Fibroblast of mammary gland (primary cell): ENCODE measurements at regions not wholly inside any gene's neighbourhood (a gene's known extent, or its start where the extent isn't known, plus 50 kb on each side); places are given as distances from the start of the nearest gene placed in this dataset.
"Not testable (repeated sequence)": the region's sequence is repeated elsewhere in the genome, so short reads cannot be mapped to it uniquely, and the experiment has no call there.

ENCODE experiments used
- DNase-seq: peaks from one replicate; pipeline ENCODE4 v3.0.0-alpha.2; 2010; ENCODE audit warnings: low read depth
- H3K4me3 ChIP-seq: 2 replicates; pipeline ENCODE4 v1.5.1; 2011; ENCODE audit warnings: low read depth, mild to moderate bottlenecking, low read length, moderate library complexity; ENCODE audit not compliant: control insufficient read depth
- TF ChIP-seq, protein P1 (sequence below): conservative IDR thresholded peaks from 2 replicates; pipeline ENCODE4 v1.5.1; 2011; ENCODE audit warnings: low read depth, low read length, inconsistent platforms; ENCODE audit not compliant: control insufficient read depth, insufficient read depth

DNA sequence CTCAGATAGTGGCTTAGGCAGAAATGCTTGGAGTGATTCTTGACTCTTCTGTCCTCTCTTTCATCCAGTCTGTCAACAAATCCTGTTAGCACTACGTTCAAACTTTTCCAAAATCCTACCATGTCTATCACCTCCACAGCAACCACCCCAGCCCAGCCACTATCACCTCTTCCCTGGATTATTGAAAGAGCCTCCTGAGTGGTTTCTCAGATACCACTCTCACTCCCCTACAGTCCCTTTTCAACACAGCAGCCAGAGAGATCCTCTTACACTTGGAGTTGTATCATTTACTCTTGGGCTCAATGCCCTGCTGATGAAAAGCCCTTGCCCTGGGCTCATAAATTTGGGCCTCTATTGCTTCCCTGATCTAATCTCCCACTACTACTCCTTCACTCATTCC, 218.9 kb downstream of the EXOC5 start:
- no peak for DNase-seq
- H3K4me3 ChIP-seq, result no peak overlapping the region
- TF ChIP-seq, protein P1, sequence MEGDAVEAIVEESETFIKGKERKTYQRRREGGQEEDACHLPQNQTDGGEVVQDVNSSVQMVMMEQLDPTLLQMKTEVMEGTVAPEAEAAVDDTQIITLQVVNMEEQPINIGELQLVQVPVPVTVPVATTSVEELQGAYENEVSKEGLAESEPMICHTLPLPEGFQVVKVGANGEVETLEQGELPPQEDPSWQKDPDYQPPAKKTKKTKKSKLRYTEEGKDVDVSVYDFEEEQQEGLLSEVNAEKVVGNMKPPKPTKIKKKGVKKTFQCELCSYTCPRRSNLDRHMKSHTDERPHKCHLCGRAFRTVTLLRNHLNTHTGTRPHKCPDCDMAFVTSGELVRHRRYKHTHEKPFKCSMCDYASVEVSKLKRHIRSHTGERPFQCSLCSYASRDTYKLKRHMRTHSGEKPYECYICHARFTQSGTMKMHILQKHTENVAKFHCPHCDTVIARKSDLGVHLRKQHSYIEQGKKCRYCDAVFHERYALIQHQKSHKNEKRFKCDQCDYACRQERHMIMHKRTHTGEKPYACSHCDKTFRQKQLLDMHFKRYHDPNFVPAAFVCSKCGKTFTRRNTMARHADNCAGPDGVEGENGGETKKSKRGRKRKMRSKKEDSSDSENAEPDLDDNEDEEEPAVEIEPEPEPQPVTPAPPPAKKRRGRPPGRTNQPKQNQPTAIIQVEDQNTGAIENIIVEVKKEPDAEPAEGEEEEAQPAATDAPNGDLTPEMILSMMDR, result no peak

DNA sequence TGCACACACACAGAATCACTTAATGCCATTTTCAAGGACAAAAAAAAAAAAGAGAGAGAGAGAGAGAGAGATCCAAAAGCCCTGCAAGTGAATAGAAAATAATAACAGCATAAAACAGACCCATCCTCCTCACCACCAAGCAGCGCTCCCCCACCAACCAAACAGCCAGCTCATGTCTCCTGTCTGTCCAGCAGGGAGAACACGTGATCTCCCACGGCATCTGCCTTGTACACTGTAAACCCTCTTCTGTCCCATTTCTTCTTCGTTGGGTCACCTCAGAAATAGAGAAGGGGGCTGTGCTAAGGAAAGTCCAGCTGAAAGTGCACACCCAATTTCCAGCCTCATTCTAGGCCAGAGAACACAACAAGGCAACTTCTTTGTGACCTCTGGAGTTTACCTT, 222.5 kb downstream of the EXOC5 start:
- DNase-seq, result no peak
- H3K4me3 ChIP-seq, result no peak overlapping the region
- TF ChIP-seq, protein P1, result no peak

DNA sequence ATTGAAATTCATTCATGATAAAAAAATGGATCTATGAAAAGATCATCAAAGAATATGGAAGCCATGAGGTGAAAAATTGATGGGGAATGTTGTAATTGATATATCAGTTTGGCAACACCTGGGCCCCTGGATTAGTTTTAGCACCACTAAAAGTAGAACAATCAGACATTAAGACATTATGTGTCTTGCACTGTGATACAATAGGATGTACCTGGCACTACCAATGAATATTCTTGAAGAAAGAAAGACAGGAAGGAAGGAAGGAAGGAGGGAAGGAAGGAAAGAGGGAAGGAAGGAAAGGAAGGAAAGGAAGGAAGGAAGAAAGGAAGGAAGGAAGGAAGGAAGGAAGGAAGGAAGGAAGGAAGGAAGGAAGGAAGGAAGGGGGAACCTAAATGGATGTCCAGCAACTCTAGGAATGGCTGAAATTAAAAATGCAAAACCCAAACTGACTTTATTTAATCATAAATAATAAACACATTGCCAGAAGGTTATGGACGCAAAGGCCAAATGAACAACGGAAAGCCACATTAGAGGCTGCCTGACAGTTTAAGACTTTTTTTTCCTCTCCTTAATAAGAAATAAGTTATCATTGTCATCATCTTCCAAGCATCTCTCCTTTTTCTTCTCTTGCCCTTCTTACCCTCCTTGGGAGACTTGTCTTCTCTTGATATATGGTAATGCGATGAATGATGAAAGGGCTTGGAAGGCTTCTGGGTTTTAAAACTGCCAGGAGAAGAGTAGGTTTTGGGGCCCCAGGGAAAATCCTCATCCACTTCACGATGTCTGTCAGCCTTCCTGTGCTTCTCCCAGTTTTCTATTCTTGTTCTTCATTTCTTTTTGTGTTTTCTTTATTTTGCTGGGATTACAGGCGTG, 224.4 kb downstream of the EXOC5 start:
- H3K4me3 ChIP-seq, DNase-seq: not testable (repeated sequence)

DNA sequence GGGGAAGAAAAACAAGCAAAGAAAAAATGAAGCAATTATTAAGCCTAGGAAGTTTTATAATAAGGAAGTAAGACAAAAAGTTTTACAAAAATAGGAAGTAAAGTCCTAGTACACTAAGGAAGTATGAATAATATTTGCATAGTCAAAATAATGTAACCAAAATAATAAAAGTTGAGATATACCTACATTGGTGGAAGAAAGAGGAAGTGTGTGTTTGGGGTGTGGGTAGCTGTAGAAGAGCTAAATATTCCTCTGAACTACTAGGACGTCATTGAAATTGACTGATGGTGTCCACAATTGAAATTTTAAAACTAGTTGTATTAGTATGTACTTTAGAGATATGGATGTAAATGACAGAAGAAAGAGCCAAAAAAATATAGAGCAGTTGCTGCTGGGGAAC, 228.4 kb upstream of the OTX2 start:
- no peak for DNase-seq
- TF ChIP-seq, protein P1, result no peak
- no peak overlapping the region for H3K4me3 ChIP-seq

DNA sequence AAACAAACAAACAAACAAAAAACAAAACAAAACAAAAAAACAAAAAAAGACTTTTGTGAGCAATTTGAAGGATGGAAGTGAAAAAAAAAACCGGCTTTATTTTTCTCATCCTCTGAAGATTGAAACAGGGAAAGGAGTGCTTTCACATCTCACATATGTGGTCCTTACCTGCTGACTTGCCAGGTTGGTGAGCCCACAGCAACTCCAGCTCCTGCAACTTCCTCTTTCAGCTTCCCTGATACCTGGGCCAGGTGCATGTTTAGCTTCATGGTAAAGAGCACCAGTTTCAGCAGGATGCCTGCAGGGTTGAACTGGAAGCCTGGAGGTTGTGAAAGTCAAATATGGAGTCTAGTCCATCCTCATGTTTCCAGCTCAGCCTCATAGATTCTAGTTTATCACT, 221.2 kb upstream of the OTX2 start:
- DNase-seq, result no peak
- TF ChIP-seq, protein P1, result no peak
- H3K4me3 ChIP-seq, result no peak overlapping the region

DNA sequence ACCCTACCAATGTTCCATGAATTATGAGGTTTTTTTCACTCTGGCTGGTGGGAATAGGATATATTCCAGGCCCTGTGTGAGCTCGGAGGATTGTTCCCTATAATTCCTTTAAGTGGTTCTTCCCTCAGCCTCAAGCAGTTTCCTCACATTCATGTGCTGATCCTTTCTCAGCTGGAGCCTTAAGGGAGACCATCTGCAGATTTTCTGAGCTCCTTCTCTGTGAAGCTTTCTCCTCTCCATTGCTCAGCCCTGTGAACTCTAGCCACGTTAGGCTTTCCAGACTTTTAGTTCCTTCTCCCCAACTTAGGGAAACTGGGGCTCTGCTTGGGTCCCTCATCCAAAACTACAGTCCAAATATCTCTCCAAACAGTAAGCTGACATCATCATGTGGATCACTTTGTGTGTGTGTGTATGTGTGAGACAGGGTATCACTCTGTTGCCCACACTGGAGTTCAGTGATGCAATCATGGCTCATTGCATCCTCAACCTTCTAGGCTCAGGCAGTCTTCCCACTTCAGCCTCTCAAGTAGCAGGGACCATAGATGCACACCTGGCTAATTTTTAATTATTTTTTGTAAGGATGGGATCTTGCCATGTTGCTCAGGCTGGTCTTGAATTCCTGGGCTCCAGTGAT, 219.5 kb upstream of the OTX2 start:
- no peak overlapping the region for H3K4me3 ChIP-seq
- TF ChIP-seq, protein P1, result no peak

DNA sequence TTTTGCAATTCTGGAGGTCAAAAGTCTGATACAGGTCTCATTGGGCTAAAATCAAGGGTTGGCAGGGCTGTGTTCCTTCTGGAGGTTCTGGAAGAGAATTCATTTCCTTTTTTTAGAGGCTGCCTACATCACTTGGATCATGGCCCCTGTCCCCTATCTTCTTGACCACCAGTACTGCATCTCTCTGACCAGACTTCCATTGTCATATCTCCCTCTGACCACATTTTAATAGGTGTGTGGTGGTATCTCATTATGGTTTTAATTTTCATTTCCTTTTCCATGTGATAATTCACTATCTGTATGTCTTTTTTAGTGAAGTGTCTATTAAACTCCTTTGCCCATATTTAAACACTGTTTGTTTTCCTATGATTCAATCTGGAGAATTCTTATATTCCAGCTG, 215.2 kb upstream of the OTX2 start:
- DNase-seq, result no peak
- TF ChIP-seq, protein P1, result no peak
- no peak overlapping the region for H3K4me3 ChIP-seq

More for the DNA sequence above, 219.5 kb upstream of the OTX2 start:
- DNase-seq, result no peak
